Ishikawa (cell line): ENCODE measurements at regions not wholly inside any gene's neighbourhood (a gene's known extent, or its start where the extent isn't known, plus 50 kb on each side); places are given as distances from the start of the nearest gene placed in this dataset.

Source experiments
- CEBPB ChIP-seq: IDR thresholded peaks from 2 replicates; pipeline ENCODE4 v1.6.1; 2012
- CREB1 ChIP-seq: IDR thresholded peaks from 2 replicates; pipeline ENCODE4 v1.6.1; 2012; ENCODE audit warnings: low read depth
- EGR1 ChIP-seq: IDR thresholded peaks from 2 replicates; pipeline ENCODE4 v1.6.1; 2012
- EP300 ChIP-seq: IDR thresholded peaks from 2 replicates; pipeline ENCODE4 v1.6.1; 2012; ENCODE audit warnings: borderline replicate concordance
- FOXM1 ChIP-seq: IDR thresholded peaks from 2 replicates; pipeline ENCODE4 v1.6.1; 2012; ENCODE audit warnings: low read depth, borderline replicate concordance
- NFIC ChIP-seq: IDR thresholded peaks from 2 replicates; pipeline ENCODE4 v1.6.1; 2012
- RAD21 ChIP-seq: IDR thresholded peaks from 2 replicates; pipeline ENCODE4 v1.6.1; 2012; ENCODE audit warnings: low read depth
- REST ChIP-seq: IDR thresholded peaks from 2 replicates; pipeline ENCODE4 v1.6.1; 2012; ENCODE audit warnings: low read depth, mild to moderate bottlenecking
- TAF1 ChIP-seq: IDR thresholded peaks from 2 replicates; pipeline ENCODE4 v1.6.1; 2012; ENCODE audit warnings: low read depth, mild to moderate bottlenecking
- TCF12 ChIP-seq: IDR thresholded peaks from 2 replicates; pipeline ENCODE4 v1.6.1; 2012; ENCODE audit warnings: low read depth
- TEAD4 ChIP-seq: IDR thresholded peaks from 2 replicates; pipeline ENCODE4 v1.6.1; 2012
- YY1 ChIP-seq: IDR thresholded peaks from 2 replicates; pipeline ENCODE4 v1.6.1; 2012; ENCODE audit warnings: low read depth
- ZBTB7A ChIP-seq: IDR thresholded peaks from 2 replicates; pipeline ENCODE4 v1.6.1; 2012; ENCODE audit warnings: low read depth
- TF ChIP-seq, protein P1 (sequence below): IDR thresholded peaks from 2 replicates; pipeline ENCODE4 v1.6.1; 2012
- TF ChIP-seq, protein P2 (sequence below): IDR thresholded peaks from 2 replicates; pipeline ENCODE4 v1.6.1; 2012

DNA sequence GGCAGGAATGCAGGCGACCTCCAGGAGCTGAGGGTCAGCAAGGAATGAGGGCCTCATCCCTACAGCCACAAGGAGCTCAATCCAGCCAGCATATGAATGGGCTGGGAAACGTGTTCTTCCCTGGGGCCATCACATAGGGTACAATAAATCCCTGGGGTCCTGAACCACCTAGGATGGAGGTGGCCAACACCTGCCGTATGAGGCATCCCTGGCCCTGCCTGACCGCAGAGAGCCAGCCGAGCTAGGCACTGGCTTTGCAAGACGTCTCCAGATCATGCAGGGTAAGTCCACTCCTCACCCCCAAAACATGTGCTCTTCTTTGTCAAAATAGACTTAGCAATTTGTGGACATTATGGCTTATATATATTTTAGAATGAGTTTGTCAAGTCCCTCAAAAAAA lies 303.7 kb upstream of the DIO3 start:
- no peak for TF ChIP-seq CEBPB
- no peak for TF ChIP-seq TAF1
- no peak for TF ChIP-seq EP300
- no peak for TF ChIP-seq FOXM1
- no peak for TF ChIP-seq EGR1
- TF ChIP-seq, protein P1, sequence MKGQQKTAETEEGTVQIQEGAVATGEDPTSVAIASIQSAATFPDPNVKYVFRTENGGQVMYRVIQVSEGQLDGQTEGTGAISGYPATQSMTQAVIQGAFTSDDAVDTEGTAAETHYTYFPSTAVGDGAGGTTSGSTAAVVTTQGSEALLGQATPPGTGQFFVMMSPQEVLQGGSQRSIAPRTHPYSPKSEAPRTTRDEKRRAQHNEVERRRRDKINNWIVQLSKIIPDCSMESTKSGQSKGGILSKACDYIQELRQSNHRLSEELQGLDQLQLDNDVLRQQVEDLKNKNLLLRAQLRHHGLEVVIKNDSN, result no peak
- TF ChIP-seq RAD21, result no peak

DNA sequence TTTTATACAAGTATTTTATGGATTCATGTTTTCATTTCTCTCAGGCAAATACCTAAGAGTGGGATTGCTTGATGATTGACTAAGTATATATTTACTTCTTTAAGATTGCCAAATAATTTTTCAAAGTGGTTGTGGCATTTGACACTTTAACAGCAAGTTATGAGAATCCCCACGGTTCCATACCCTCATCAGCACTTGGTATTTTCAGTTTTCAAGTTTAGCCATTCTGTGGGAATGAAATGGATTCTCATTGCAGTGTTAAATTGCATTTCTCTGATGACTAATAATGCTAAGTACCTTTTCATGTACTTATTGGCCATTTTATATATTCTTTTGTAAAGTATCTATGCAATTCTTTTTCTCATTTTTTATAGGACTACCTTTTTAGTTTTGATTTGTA lies 301.5 kb upstream of the DIO3 start:
- TF ChIP-seq TEAD4 (no peak), FOXM1 (no peak), RAD21 (no peak)

DNA sequence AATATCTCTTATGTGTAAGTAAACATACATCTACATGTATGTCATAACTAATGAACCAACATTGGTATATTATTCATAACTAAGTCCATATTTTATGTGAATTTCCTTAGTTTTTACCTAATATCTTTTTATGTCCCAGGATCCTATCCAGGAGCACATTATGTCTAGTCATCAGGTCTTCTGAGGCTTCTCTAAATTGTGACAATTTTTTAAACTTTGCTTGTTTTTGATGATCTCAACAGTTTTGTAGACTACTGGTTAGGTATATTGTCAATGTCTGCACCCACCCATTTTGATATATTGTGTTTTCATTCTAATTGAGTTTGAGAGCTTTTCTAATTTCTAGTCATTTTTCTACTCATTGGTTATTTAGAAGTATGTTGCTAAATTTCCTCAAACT lies 288.2 kb upstream of the DIO3 start:
- TF ChIP-seq NFIC, result no peak
- no peak for TF ChIP-seq EGR1
- TF ChIP-seq CREB1, result no peak
- TF ChIP-seq, protein P1, result no peak

GRCh38 chr14:101276309-101277091 lies 284.8 kb upstream of the DIO3 start:
- no peak for TF ChIP-seq NFIC
- TF ChIP-seq, protein P2, sequence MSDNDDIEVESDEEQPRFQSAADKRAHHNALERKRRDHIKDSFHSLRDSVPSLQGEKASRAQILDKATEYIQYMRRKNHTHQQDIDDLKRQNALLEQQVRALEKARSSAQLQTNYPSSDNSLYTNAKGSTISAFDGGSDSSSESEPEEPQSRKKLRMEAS, result no peak
- TF ChIP-seq CREB1, result no peak
- no peak for TF ChIP-seq CEBPB

DNA sequence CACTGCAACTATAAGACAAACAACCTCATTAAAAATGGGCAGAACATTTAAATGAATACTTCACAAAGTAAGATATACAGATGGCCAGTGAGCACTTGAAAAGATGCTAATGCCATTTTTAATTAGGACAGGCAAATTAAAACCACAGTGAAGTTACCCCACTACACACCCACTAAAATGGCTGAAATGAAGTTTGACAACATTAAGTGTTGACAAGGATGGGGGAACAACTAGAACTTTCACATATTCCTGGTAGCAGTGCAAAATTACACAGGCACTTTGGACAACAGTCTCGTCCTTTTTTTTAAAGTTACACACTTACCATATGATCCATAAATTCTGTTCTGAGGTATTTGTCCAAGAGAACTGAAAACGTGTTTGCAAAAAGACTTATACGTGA lies 278.9 kb upstream of the DIO3 start:
- TF ChIP-seq FOXM1 (no peak), EP300 (no peak), CREB1 (no peak), EGR1 (no peak), CEBPB (no peak), TCF12 (no peak), NFIC (no peak), REST (no peak), YY1 (no peak), TEAD4 (no peak), TAF1 (no peak), RAD21 (no peak), ZBTB7A (no peak)
- TF ChIP-seq, protein P1, result no peak
- TF ChIP-seq, protein P2, result no peak

DNA sequence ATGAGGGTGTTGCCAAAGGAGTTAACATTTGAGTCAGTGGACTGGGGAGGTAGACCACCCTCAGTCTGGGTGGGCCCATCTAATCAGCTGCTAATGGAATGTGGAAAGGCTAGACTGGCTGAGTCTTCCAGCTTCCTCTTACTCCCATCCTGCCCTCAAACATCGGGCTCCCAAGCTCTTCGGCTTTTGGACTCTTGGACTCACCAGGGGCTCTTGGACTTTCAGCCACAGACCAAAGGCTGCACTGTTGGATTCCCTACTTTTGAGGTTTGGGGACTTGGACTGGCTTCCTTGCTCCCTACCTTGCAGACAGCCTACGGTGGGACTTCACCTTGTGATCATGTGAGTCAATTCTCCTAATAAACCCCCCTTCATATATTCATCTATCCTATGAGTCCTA lies 276.6 kb upstream of the DIO3 start:
- TF ChIP-seq TCF12 (no peak), NFIC (no peak), FOXM1 (no peak), REST (no peak), YY1 (no peak), EP300 (no peak), CEBPB (no peak)
